Right cardiac atrium (tissue), 5 donors: ENCODE measurements at regions not wholly inside any gene's neighbourhood (a gene's known extent, or its start where the extent isn't known, plus 50 kb on each side); places are given as distances from the start of the nearest gene placed in this dataset.

Experiments used
- ATAC-seq, 2 donors: fragments of 200-7000 bp; cut with Tn5 transposase; one replicate each; pipeline versions ENCODE4 v1.8.0 to v1.9.1; 2020; ENCODE audit warnings: moderate library complexity in 2 of 2, mild to moderate bottlenecking in 1 of 2
- DNase-seq, 3 donors: peaks; one replicate each; pipeline ENCODE4 v3.0.0-alpha.2; 2020
- H3K27ac ChIP-seq: one replicate; pipeline ENCODE4 v1.5.1; 2013; ENCODE audit warnings: mild to moderate bottlenecking, low read length, control low read depth, moderate library complexity
- H3K27me3 ChIP-seq: one replicate; pipeline ENCODE4 v1.6.1; 2013; ENCODE audit not compliant: control insufficient read depth, insufficient read depth
- H3K4me1 ChIP-seq: one replicate; pipeline ENCODE4 v1.6.1; 2013; ENCODE audit warnings: low read length; ENCODE audit not compliant: control insufficient read depth, insufficient read depth
- H3K4me3 ChIP-seq: one replicate; pipeline ENCODE4 v1.5.1; 2013; ENCODE audit warnings: low read length, control low read depth
- H3K9me3 ChIP-seq: one replicate; pipeline ENCODE4 v1.6.1; 2013; ENCODE audit warnings: low read length; ENCODE audit not compliant: control insufficient read depth
- WGBS: extraction: QIAGEN DNeasy Blood & Tissue Kit; methylation state at CpG from one replicate; pipeline ENCODE4 v1.1.7; 2013; 5-methylcytosine and 5-hydroxymethylcytosine counted together
- intact Hi-C, 4 donors: fragments of 100-400 bp; cut with DNase I; formaldehyde crosslinking; loops; one replicate each; pipeline versions ENCODE4 v1.11.0 to v1.14.0; 2022 to 2023
- donor health status: healthy with polysubstance abuse.
- donor health status: DM: no; HTN: yes; CAD: no.
- donor health status: DM: no; HTN: no; CAD: no.
- donor health status: DM: no; HTN: yes; CAD: no; lungs with severe emphysema.
- donor health status: DM: yes; HTN: yes; CAD: no.

DNA sequence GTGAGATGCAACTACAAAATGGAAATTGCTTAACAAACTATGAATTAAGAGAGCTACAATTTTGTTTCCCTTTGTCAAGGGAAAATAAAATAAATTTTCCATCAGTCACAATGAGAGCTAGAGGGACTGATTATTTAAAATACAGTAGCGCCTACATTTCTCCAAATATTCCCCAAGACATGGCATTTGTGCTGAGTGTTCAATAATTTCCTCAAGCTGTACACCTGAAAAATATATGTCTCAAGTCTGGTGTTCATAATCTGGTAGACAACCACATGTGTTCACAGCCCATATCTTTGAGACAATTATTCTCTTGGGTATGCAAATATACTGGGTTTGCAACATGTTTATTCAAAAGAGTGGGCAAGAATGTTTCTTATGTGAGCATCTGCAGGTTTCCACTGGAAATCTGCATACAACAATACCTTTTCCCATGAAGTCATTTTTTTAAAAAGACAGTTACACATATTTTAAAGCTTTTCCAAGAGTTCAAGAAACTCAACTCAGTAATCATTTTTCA is 240.1 kb upstream of the VRK2 start:
- no peak overlapping the region for H3K4me3 ChIP-seq
- no peak for DNase-seq
- no peak for ATAC-seq
- H3K4me1 ChIP-seq, result no peaks in the 10 kb centered on the region
- H3K9me3 ChIP-seq, result no peaks in the 10 kb centered on the region
- intact Hi-C loops, result no loop called here
- H3K27me3 ChIP-seq, result no peaks in the 10 kb centered on the region
- 93% methylated on average over 1 of the region's 1 CpG for WGBS
- no peak overlapping the region for H3K27ac ChIP-seq

- H3K27me3 ChIP-seq, result no peaks in the 10 kb centered on the region
- no peak overlapping the region for H3K4me3 ChIP-seq
- intact Hi-C loops, result no loop called here
- no peak for ATAC-seq
- H3K4me1 ChIP-seq, result no peaks in the 10 kb centered on the region
- DNase-seq, result no peak
- H3K9me3 ChIP-seq, result no peaks in the 10 kb centered on the region
- no peak overlapping the region for H3K27ac ChIP-seq
Observed at GRCh38 chr2:57809230-57809629, 237.4 kb upstream of the VRK2 start.

DNA sequence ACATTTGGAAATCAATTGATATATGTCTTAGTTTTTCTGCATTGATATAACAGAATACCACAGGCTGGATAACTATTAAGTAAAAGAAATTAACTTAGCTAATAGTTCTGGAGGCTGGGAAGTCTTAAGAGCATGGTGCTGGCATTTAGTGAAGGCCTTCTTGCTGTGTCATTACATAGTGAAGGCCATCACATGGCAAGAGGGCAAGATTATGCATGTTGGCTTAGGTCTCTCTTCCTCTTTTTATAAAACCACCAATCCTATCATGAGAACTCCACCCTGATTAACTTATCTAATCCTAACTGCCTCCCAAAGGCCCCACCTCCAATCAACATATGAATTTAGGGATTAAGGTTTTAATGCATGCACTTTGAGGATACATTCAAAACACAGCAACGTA is 225.5 kb upstream of the VRK2 start:
- intact Hi-C loops, result no loop called here
- no peaks in the 10 kb centered on the region for H3K4me1 ChIP-seq
- H3K27ac ChIP-seq, result no peak overlapping the region
- H3K9me3 ChIP-seq, result no peaks in the 10 kb centered on the region
- WGBS, result 70% methylated on average over 1 of the region's 1 CpG
- ATAC-seq, result no peak
- no peak overlapping the region for H3K4me3 ChIP-seq
- DNase-seq, result no peak
- H3K27me3 ChIP-seq, result no peaks in the 10 kb centered on the region

- Histone ChIP-seq H3K4me1 (no peaks in the 10 kb centered on the region), H3K27ac (no peak overlapping the region), H3K27me3 (no peaks in the 10 kb centered on the region), H3K9me3 (no peaks in the 10 kb centered on the region), H3K4me3 (no peak overlapping the region)
- DNase-seq (no peak), ATAC-seq (no peak)
- 80% methylated on average over 4 of the region's 4 CpGs for WGBS
- intact Hi-C loops, result no loop called here
Observed at GRCh38 chr2:57828221-57828620, 218.4 kb upstream of the VRK2 start.

- DNase-seq, result no peak
- Histone ChIP-seq H3K27ac (no peak overlapping the region), H3K4me3 (no peak overlapping the region), H3K4me1 (no peaks in the 10 kb centered on the region), H3K9me3 (no peaks in the 10 kb centered on the region), H3K27me3 (no peaks in the 10 kb centered on the region)
- no peak for ATAC-seq
- intact Hi-C loops, result no loop called here
Observed at GRCh38 chr2:57834666-57835065, 211.9 kb upstream of the VRK2 start.

- Histone ChIP-seq H3K4me1 (no peaks in the 10 kb centered on the region), H3K27ac (no peak overlapping the region), H3K4me3 (no peak overlapping the region), H3K27me3 (no peaks in the 10 kb centered on the region), H3K9me3 (no peaks in the 10 kb centered on the region)
- intact Hi-C loops, result no loop called here
- DNase-seq (no peak), ATAC-seq (no peak)
- 95% methylated on average over 1 of the region's 1 CpG for WGBS
Observed at GRCh38 chr2:57842531-57842930, 204.1 kb upstream of the VRK2 start.

- no peaks in the 10 kb centered on the region for H3K9me3 ChIP-seq
- intact Hi-C loops, result no loop called here
- no peak overlapping the region for H3K27ac ChIP-seq
Observed at GRCh38 chr2:57843158-57843557, 203.4 kb upstream of the VRK2 start.

GRCh38 chr2:57848723-57849122 is 197.9 kb upstream of the VRK2 start:
- Histone ChIP-seq H3K27ac (no peak overlapping the region), H3K4me3 (no peak overlapping the region), H3K27me3 (no peaks in the 10 kb centered on the region), H3K4me1 (no peaks in the 10 kb centered on the region), H3K9me3 (no peaks in the 10 kb centered on the region)
- DNase-seq (no peak), ATAC-seq (no peak)
- intact Hi-C loops, result no loop called here
- WGBS, result 70% methylated on average over 4 of the region's 4 CpGs

More at GRCh38 chr2:57843158-57843557, 203.4 kb upstream of the VRK2 start:
- H3K27me3 ChIP-seq, result no peaks in the 10 kb centered on the region
- WGBS, result 62% methylated on average over 3 of the region's 3 CpGs
- H3K4me1 ChIP-seq, result no peaks in the 10 kb centered on the region
- ATAC-seq, result no peak
- no peak for DNase-seq
- no peak overlapping the region for H3K4me3 ChIP-seq

DNA sequence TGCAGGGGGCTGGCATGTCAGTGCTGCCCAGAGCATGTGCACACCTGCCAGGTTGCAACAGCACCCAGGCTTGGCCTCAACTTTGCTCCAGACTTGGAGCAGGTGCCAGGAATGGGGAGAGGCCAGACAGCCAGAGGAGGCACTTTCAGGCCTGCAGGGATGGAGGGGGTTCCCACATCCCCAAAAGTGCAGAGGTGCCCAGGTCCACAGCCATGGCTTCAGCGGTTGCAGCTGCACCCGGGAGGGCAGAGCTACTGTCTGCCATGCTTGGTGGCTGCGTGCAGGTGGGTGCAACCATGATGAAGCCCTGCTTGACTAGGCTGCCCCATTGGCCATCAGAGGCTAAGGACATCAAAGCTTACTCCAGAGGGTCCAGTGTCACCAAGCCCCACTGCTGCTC is 196.8 kb upstream of the VRK2 start:
- intact Hi-C loops, result no loop called here
- Histone ChIP-seq H3K4me3 (no peak overlapping the region), H3K4me1 (no peaks in the 10 kb centered on the region), H3K27me3 (no peaks in the 10 kb centered on the region), H3K9me3 (no peaks in the 10 kb centered on the region), H3K27ac (no peak overlapping the region)
- no peak for DNase-seq
- 94% methylated on average over 3 of the region's 3 CpGs for whole genome bisulfite sequencing
- ATAC-seq, result no peak

DNA sequence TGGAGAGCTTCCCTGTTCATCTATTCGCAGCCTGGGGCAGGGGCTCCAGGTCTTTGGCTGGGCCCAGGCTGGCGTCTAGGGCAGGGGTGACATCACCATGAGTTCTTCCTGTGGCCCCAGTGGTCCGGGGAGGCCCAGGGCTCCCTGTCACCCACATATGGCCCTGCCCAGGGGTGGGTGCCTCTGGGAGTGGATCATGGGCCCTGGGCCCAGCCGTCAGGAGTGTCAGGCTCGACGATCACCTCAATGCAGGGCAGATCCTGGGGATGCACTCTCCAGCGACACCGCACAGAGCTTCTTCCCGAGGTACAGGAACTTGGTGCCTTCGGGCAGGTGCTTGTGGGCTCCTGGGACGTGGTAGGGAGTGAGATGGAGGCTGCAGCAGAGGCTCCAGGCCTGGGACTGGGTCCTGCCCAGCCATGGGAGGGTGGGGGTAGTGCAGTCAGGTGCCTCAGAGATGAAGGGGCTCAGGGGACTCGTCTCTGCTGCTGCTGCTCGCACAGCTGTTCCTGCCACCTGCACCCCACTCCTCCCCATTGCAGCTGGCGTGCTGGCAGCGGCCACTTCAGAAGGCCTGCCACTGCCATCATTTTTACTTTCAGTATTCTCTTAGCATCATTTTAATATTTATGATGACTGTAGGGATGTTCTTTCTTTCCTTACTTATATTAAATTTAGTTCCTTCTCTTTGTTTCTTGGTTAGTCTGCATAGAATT is 196.0 kb upstream of the VRK2 start:
- ATAC-seq (no peak), DNase-seq (no peak)
- no peaks in the 10 kb centered on the region for H3K27me3 ChIP-seq

DNA sequence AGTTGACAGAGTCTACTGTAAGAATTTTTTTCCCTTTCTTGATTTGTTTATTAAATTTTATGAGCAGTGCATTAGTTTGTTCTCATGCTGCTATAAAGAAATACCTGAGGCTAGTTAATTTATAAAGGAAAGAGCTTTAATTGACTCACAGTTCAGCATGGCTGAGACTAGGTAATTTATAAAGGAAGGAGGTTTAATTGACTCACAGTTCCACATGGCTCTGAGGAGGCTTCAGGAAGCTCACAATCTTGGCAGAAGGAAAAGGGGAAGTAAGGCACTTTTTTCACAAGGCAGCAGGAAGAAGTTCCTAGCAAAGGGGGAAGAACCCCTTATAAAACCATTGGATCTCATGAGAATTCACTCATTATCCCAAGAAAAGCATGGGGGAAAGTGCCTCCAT is 191.4 kb upstream of the VRK2 start:
- DNase-seq (no peak), ATAC-seq (no peak)
- no peak overlapping the region for H3K27ac ChIP-seq
- no peak overlapping the region for H3K4me3 ChIP-seq
- no peaks in the 10 kb centered on the region for H3K27me3 ChIP-seq
- H3K4me1 ChIP-seq, result no peaks in the 10 kb centered on the region
- intact Hi-C loops, result no loop called here
- H3K9me3 ChIP-seq, result no peaks in the 10 kb centered on the region

More for the DNA sequence above, 196.0 kb upstream of the VRK2 start:
- intact Hi-C loops, result no loop called here
- Histone ChIP-seq H3K9me3 (no peaks in the 10 kb centered on the region), H3K27ac (no peak overlapping the region), H3K4me1 (no peaks in the 10 kb centered on the region), H3K4me3 (no peak overlapping the region)
- 87% methylated on average over 15 of the region's 15 CpGs for WGBS

GRCh38 chr2:57859755-57860154 is 186.9 kb upstream of the VRK2 start:
- no peaks in the 10 kb centered on the region for H3K9me3 ChIP-seq
- intact Hi-C loops, result no loop called here
- no peaks in the 10 kb centered on the region for H3K4me1 ChIP-seq
- no peak overlapping the region for H3K27ac ChIP-seq
- 91% methylated on average over 2 of the region's 2 CpGs for WGBS
- H3K4me3 ChIP-seq, result no peak overlapping the region
- no peak for DNase-seq
- ATAC-seq, result no peak
- no peaks in the 10 kb centered on the region for H3K27me3 ChIP-seq
